IMR-90 (cell line): ENCODE measurements at regions not wholly inside any gene's neighbourhood (a gene's known extent, or its start where the extent isn't known, plus 50 kb on each side); places are given as distances from the start of the nearest gene placed in this dataset.

Experiments
- CHD1 ChIP-seq: IDR thresholded peaks from 2 replicates; pipeline ENCODE4 v1.6.1; 2012; ENCODE audit warnings: low read depth, low read length, improper control_type of control experiment
- CTCF ChIP-seq: conservative IDR thresholded peaks from 2 replicates; pipeline ENCODE4 v1.5.1; 2012; ENCODE audit warnings: mild to moderate bottlenecking, low read depth, low read length, improper control_type of control experiment
- ELK1 ChIP-seq: fragments of 150-350 bp; IDR thresholded peaks from 2 replicates; pipeline ENCODE4 v1.6.1; 2016; ENCODE audit warnings: low read depth, mild to moderate bottlenecking, low read length, moderate library complexity, borderline replicate concordance
- FOS ChIP-seq: fragments of 150-350 bp; IDR thresholded peaks from 2 replicates; pipeline ENCODE4 v1.6.1; 2016; ENCODE audit warnings: low read depth, low read length
- MAZ ChIP-seq: IDR thresholded peaks from 2 replicates; pipeline ENCODE4 v1.6.1; 2012; ENCODE audit warnings: low read depth, mild to moderate bottlenecking, low read length, improper control_type of control experiment, moderate library complexity, borderline replicate concordance
- POLR2A ChIP-seq: IDR thresholded peaks from 2 replicates; pipeline ENCODE4 v1.6.1; 2012; ENCODE audit warnings: mild to moderate bottlenecking, low read depth, low read length
- RCOR1 ChIP-seq: IDR thresholded peaks from 2 replicates; pipeline ENCODE4 v1.6.1; 2012; ENCODE audit warnings: mild to moderate bottlenecking, low read length, improper control_type of control experiment; ENCODE audit not compliant: insufficient replicate concordance
- RFX5 ChIP-seq: IDR thresholded peaks from 2 replicates; pipeline ENCODE4 v1.8.0; 2012; ENCODE audit warnings: low read depth, mild to moderate bottlenecking, low read length, moderate library complexity
- SMC3 ChIP-seq: fragments of 150-350 bp; IDR thresholded peaks from 2 replicates; pipeline ENCODE4 v1.6.1; 2016; ENCODE audit warnings: low read depth, mild to moderate bottlenecking, antibody characterized with exemption, low read length, moderate library complexity

DNA sequence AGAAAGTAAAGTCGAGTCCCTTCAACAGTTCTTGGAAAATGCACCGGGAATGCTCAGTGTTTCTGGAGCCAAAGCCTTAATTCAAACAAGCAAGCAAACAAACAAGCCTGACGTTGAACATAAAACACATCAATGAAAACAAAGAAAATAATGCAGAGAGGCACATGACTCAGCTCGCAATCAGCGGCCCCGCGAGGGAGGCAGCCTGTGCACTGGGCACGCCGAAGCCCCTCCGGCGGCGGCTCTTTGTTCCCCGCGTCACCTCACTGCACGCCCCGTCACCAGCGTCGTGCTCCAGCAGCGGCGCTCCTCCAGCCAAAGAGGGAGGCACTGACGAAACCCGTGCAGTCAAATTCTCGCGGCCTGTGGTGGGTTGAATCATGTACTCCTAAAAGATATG lies 151.5 kb downstream of the DNAJB6 start:
- TF ChIP-seq CTCF = no peak
- no peak for TF ChIP-seq SMC3
- TF ChIP-seq POLR2A = no peak
- TF ChIP-seq RFX5 = no peak
- TF ChIP-seq ELK1 = no peak
- TF ChIP-seq CHD1 = no peak
- no peak for TF ChIP-seq MAZ
- no peak for TF ChIP-seq FOS
- no peak for TF ChIP-seq RCOR1
